Skeletal muscle tissue (tissue), 3 donors: ENCODE measurements at regions not wholly inside any gene's neighbourhood (a gene's known extent, or its start where the extent isn't known, plus 50 kb on each side); places are given as distances from the start of the nearest gene placed in this dataset.
"Not testable (repeated sequence)": the region's sequence is repeated elsewhere in the genome, so short reads cannot be mapped to it uniquely, and the experiment has no call there.

Experiments used
- H3K27ac ChIP-seq: one replicate; pipeline ENCODE4 v1.7.0; 2013; ENCODE audit warnings: mild to moderate bottlenecking, low read depth, low read length, inconsistent platforms
- H3K27me3 ChIP-seq, 3 donors: one replicate each; pipeline ENCODE4 v1.7.0; 2013; ENCODE audit warnings: low read length in 3 of 3; ENCODE audit not compliant: control insufficient read depth in 3 of 3, insufficient read depth in 3 of 3
- H3K36me3 ChIP-seq, 3 donors: one replicate each; pipeline ENCODE4 v1.7.0; 2013; ENCODE audit warnings: low read length in 3 of 3; ENCODE audit not compliant: control insufficient read depth in 3 of 3, insufficient read depth in 3 of 3
- H3K4me1 ChIP-seq, 3 donors: one replicate each; pipeline ENCODE4 v1.7.0; 2013; ENCODE audit warnings: low read length in 3 of 3, mild to moderate bottlenecking in 3 of 3; ENCODE audit not compliant: control insufficient read depth in 3 of 3, insufficient read depth in 3 of 3
- H3K4me3 ChIP-seq, 3 donors: one replicate each; pipeline ENCODE4 v1.7.0; 2013; ENCODE audit warnings: low read length in 3 of 3
- H3K9ac ChIP-seq, 3 donors: one replicate each; pipeline ENCODE4 v1.7.0; 2013; ENCODE audit warnings: low read length in 3 of 3, mild to moderate bottlenecking in 3 of 3, moderate library complexity in 2 of 3, low read depth in 1 of 3
- H3K9me3 ChIP-seq, 3 donors: one replicate each; pipeline ENCODE4 v1.7.0; 2013; ENCODE audit warnings: low read length in 3 of 3; ENCODE audit not compliant: control insufficient read depth in 3 of 3
- donor health status: Osteomylitis.

DNA sequence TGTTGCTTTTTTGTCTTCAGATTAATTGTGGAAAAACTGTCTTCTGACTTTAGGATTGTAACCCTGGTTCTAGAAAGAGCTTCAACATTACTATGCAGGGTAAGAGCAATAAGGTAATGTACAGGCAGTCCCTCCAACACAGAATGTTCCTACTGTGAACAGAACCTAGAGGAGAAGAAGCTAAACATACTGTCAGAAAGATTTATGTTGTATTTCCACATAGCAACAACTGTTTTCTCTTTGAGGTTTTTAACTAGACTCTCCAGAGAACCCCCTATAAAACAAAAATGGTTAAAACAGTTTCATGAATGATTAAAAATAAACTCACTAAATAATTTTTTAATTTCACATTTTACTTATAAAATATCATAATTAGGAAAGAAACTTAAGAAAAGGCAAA lies 64.3 kb upstream of the NAA35 start:
- Histone ChIP-seq H3K27ac (no peak overlapping the region), H3K9me3 (no peaks in the 10 kb centered on the region), H3K4me1 (no peaks in the 10 kb centered on the region), H3K4me3 (no peak overlapping the region), H3K27me3 (no peaks in the 10 kb centered on the region), H3K36me3 (peaks cover 0 to 4% (median 1%) of the 10 kb centered on the region in 3 donors), H3K9ac (no peak overlapping the region)

DNA sequence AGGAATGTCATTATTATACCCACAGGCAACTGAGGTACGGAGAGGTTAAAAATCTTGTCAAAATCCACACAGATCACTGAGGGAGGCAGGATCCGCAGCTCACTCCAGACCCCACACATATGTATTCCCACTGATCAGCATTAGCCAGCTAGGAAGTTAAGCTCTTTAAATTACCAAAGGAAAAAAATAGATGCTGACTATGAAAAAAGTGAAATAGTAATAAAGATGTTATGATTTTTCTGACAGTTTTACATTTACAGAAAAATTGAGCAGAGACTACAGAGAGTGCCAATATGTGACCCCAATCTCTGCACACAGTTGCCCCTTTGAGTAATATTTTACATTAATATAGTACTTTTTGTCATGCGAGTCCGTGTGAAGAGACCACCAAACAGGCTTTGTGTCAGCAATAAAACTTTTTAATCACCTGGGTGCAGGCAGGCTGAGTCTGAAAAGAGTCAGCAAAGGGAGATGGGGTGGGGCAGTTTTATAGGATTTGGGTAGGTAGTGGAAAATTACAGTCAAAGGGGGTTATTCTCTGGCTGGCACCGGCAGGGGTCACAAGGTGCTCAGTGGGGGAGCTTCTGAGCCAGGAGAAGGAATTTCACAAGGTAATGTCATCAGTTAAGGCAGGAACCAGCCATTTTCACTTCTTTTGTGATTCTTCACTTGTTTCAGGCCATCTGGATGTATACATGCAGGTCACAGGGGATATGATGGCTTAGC lies 61.9 kb upstream of the NAA35 start:
- H3K27me3 ChIP-seq, H3K27ac ChIP-seq, H3K9me3 ChIP-seq, H3K4me3 ChIP-seq, H3K4me1 ChIP-seq, H3K9ac ChIP-seq: not testable (repeated sequence)
- H3K36me3 ChIP-seq, result peaks cover 6 to 14% (median 8%) of the 10 kb centered on the region in 3 donors

DNA sequence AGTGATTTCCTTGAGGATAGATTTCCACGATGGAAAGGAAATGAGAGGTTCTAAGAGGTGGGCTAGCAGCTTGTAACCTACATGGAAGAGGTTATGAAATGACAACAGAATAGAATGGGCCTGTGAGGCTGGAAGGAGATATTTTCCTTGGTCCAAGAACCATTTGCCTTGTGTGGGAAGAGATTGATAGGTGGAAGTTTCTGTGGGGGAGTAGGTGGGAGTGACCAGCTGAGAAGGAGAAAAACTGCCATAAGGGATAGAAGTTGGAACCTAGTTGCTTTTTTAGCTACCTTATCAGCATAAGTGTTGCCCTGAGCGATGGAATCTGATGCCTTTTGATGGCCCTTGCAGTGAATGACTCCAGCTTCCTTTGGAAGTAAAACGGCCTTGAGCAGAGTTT lies 60.4 kb upstream of the NAA35 start:
- H3K36me3 ChIP-seq, result peaks cover 6 to 18% (median 12%) of the 10 kb centered on the region in 3 donors
- H3K27ac ChIP-seq, result not testable (repeated sequence)

GRCh38 chr9:85884256-85884655 lies 56.7 kb upstream of the NAA35 start:
- peaks cover 6 to 18% (median 12%) of the 10 kb centered on the region in 3 donors for H3K36me3 ChIP-seq
- no peaks in the 10 kb centered on the region for H3K9me3 ChIP-seq
- H3K9ac ChIP-seq, result no peak overlapping the region
- no peak overlapping the region for H3K27ac ChIP-seq
- H3K27me3 ChIP-seq, result no peaks in the 10 kb centered on the region
- H3K4me1 ChIP-seq, result no peaks in the 10 kb centered on the region
- H3K4me3 ChIP-seq, result no peak overlapping the region

More for the DNA sequence above, 60.4 kb upstream of the NAA35 start:
- not testable (repeated sequence) for H3K4me1 ChIP-seq, H3K27me3 ChIP-seq, H3K4me3 ChIP-seq, H3K9me3 ChIP-seq, H3K9ac ChIP-seq

- no peak overlapping the region for H3K9ac ChIP-seq
Observed at GRCh38 chr9:85890962-85891361, 50.0 kb upstream of the NAA35 start.

More at GRCh38 chr9:85890962-85891361, 50.0 kb upstream of the NAA35 start:
- H3K27me3 ChIP-seq, result no peaks in the 10 kb centered on the region
- no peak overlapping the region for H3K27ac ChIP-seq
- H3K4me3 ChIP-seq, result no peak overlapping the region
- H3K4me1 ChIP-seq, result no peaks in the 10 kb centered on the region
- H3K36me3 ChIP-seq, result peaks cover 0 to 3% (median 0%) of the 10 kb centered on the region in 3 donors
- no peaks in the 10 kb centered on the region for H3K9me3 ChIP-seq
